ENCODE measurements at regions not wholly inside any gene's neighbourhood (a gene's known extent, or its start where the extent isn't known, plus 50 kb on each side); places are given as distances from the start of the nearest gene placed in this dataset.

- WGBS, 2 donors: 97 to 99% methylated on average over 3 of the region's 3 CpGs
- no peak overlapping the region for H3K4me3 ChIP-seq
- TF ChIP-seq CTCF (IDR thresholded peaks at IDR 0.05): no peak
- H3K27ac ChIP-seq: no peak overlapping the region
- H3K36me3 ChIP-seq: no peaks in the 10 kb centered on the region
- H3K27me3 ChIP-seq: no peaks in the 10 kb centered on the region
- no peaks in the 10 kb centered on the region for H3K4me1 ChIP-seq
- ATAC-seq (no peak), DNase-seq (no peak)
- intact Hi-C loops (cut with DNase I): no loop called here
- H3K9me3 ChIP-seq: peaks cover 0 to 12% (median 0%) of the 10 kb centered on the region in 11 donors
Observed at GRCh38 chr2:117179405-117179804, 635.1 kb upstream of the DDX18 start.

GRCh38 chr2:117190856-117191559, 623.5 kb upstream of the DDX18 start:
- Histone ChIP-seq H3K4me1 (no peaks in the 10 kb centered on the region), H3K9me3 (peaks cover 0 to 6% (median 0%) of the 10 kb centered on the region in 11 donors), H3K27me3 (no peaks in the 10 kb centered on the region), H3K36me3 (no peaks in the 10 kb centered on the region), H3K27ac (no peak overlapping the region), H3K4me3 (no peak overlapping the region)
- intact Hi-C loops (cut with DNase I): no loop called here
- WGBS, 2 donors: 65 to 77% methylated on average over 6 of the region's 6 CpGs
- DNase-seq (no peak), ATAC-seq (no peak)
- no peak for TF ChIP-seq CTCF (IDR thresholded peaks at IDR 0.05)

GRCh38 chr2:117195381-117195780, 619.1 kb upstream of the DDX18 start:
- H3K4me3 ChIP-seq: no peak overlapping the region
- no peaks in the 10 kb centered on the region for H3K27me3 ChIP-seq
- DNase-seq: no peak
- intact Hi-C loops (cut with DNase I): no loop called here
- 88 to 96% methylated on average over 4 of the region's 4 CpGs for WGBS, 2 donors
- H3K36me3 ChIP-seq: no peaks in the 10 kb centered on the region
- H3K4me1 ChIP-seq: no peaks in the 10 kb centered on the region
- no peak overlapping the region for H3K27ac ChIP-seq
- peaks cover 0 to 6% (median 0%) of the 10 kb centered on the region in 11 donors for H3K9me3 ChIP-seq
- TF ChIP-seq CTCF (IDR thresholded peaks at IDR 0.05): no peak
- ATAC-seq: no peak

GRCh38 chr2:117199511-117199910, 615.0 kb upstream of the DDX18 start:
- no peak for DNase-seq
- no peak for ATAC-seq
- H3K27ac ChIP-seq: no peak overlapping the region
- H3K9me3 ChIP-seq: peaks cover 0 to 4% (median 0%) of the 10 kb centered on the region in 11 donors
- no peak for TF ChIP-seq CTCF (IDR thresholded peaks at IDR 0.05)
- intact Hi-C loops (cut with DNase I): no loop called here
- WGBS, 2 donors: 53 to 57% methylated on average over 4 of the region's 4 CpGs
- H3K4me1 ChIP-seq: no peaks in the 10 kb centered on the region
- H3K36me3 ChIP-seq: no peaks in the 10 kb centered on the region
- H3K4me3 ChIP-seq: no peak overlapping the region
- H3K27me3 ChIP-seq: no peaks in the 10 kb centered on the region

All from heart right ventricle (tissue), 16 donors.